HEK293 (cell line): ENCODE measurements at regions not wholly inside any gene's neighbourhood (a gene's known extent, or its start where the extent isn't known, plus 50 kb on each side); places are given as distances from the start of the nearest gene placed in this dataset.

Source experiments
- CTCF ChIA-PET: fragments of 350-600 bp; formaldehyde crosslinking; extraction: SDS; loops from one replicate; lab custom pipeline; 2021; ENCODE audit warnings: antibody characterized with exemption; lab: Yijun Ruan, JAX
- POLR2A ChIA-PET: fragments of 300-600 bp; formaldehyde crosslinking; extraction: SDS; loops from one replicate; lab custom pipeline; 2020; ENCODE audit warnings: antibody characterized with exemption, inconsistent platforms; lab: Yijun Ruan, JAX
- H3K27ac ChIP-seq: fragments of 200-500 bp; sonication (Bioruptor generic); 2 replicates; pipeline ENCODE4 v1.5.1; 2014; ENCODE audit warnings: low read depth, low read length, control low read depth, inconsistent platforms; ENCODE audit errors: extremely low read depth
- H3K36me3 ChIP-seq, 2 experiments: fragments of 200-500 bp in 1 of 2; sonication (Bioruptor generic) in 1 of 2; 1 replicate in 1 of 2; 2 replicates in 1 of 2; pipeline ENCODE4 v1.5.1; 2014 to 2017; ENCODE audit warnings: inconsistent platforms in 2 of 2, low read length in 2 of 2; ENCODE audit not compliant: control insufficient read depth in 2 of 2, insufficient read depth in 1 of 2
- H3K4me1 ChIP-seq: fragments of 200-500 bp; sonication (Bioruptor generic); 2 replicates; pipeline ENCODE4 v1.5.1; 2014; ENCODE audit warnings: mild to moderate bottlenecking, low read length, inconsistent platforms; ENCODE audit not compliant: control insufficient read depth, insufficient read depth
- H3K4me3 ChIP-seq: 2 replicates; pipeline ENCODE4 v1.5.1; 2011; ENCODE audit warnings: low read depth, mild to moderate bottlenecking, control low read depth, low read length, moderate library complexity
- H3K9me3 ChIP-seq: fragments of 200-500 bp; sonication (Bioruptor generic); 2 replicates; pipeline ENCODE4 v1.5.1; 2014; ENCODE audit warnings: low read depth, low read length, inconsistent platforms; ENCODE audit not compliant: control insufficient read depth, insufficient read depth
- GFI1B ChIP-seq: fragments of 450-650 bp; formaldehyde crosslinking; IDR thresholded peaks from 2 replicates; pipeline ENCODE4 v1.5.1; 2016; ENCODE audit warnings: missing biosample characterization, missing genetic modification characterization
- GLIS2 ChIP-seq: fragments of 450-650 bp; formaldehyde crosslinking; IDR thresholded peaks from 2 replicates; pipeline ENCODE4 v1.5.1; 2016; ENCODE audit warnings: missing biosample characterization, missing genetic modification characterization
- MYNN ChIP-seq: fragments of 450-650 bp; formaldehyde crosslinking; IDR thresholded peaks from 2 replicates; pipeline ENCODE4 v1.5.1; 2016; ENCODE audit warnings: missing biosample characterization, missing genetic modification characterization, borderline replicate concordance
- MZF1 ChIP-seq: fragments of 450-650 bp; formaldehyde crosslinking; IDR thresholded peaks from 2 replicates; pipeline ENCODE4 v1.5.1; 2017; ENCODE audit warnings: missing biosample characterization, missing genetic modification characterization, borderline replicate concordance
- REST ChIP-seq: fragments of 450-650 bp; formaldehyde crosslinking; IDR thresholded peaks from 2 replicates; pipeline ENCODE4 v1.5.1; 2016; ENCODE audit warnings: missing biosample characterization, missing genetic modification characterization
- SCRT2 ChIP-seq: fragments of 450-650 bp; formaldehyde crosslinking; IDR thresholded peaks from 2 replicates; pipeline ENCODE4 v1.5.1; 2016; ENCODE audit warnings: missing biosample characterization, missing genetic modification characterization
- ZBTB10 ChIP-seq: fragments of 450-650 bp; formaldehyde crosslinking; IDR thresholded peaks from 2 replicates; pipeline ENCODE4 v1.5.1; 2016; ENCODE audit warnings: missing biosample characterization, missing genetic modification characterization
- ZBTB20 ChIP-seq: fragments of 450-650 bp; formaldehyde crosslinking; IDR thresholded peaks from 2 replicates; pipeline ENCODE4 v1.5.1; 2016; ENCODE audit warnings: missing biosample characterization, missing genetic modification characterization
- ZBTB48 ChIP-seq: fragments of 450-650 bp; formaldehyde crosslinking; IDR thresholded peaks from 2 replicates; pipeline ENCODE4 v1.5.1; 2016; ENCODE audit warnings: missing biosample characterization, missing genetic modification characterization
- ZNF121 ChIP-seq: fragments of 450-650 bp; formaldehyde crosslinking; IDR thresholded peaks from 2 replicates; pipeline ENCODE4 v1.5.1; 2016; ENCODE audit warnings: missing biosample characterization, missing genetic modification characterization
- ZNF335 ChIP-seq: fragments of 450-650 bp; formaldehyde crosslinking; conservative IDR thresholded peaks from 2 replicates; pipeline ENCODE4 v1.5.1; 2016; ENCODE audit warnings: missing biosample characterization, missing genetic modification characterization
- ZNF510 ChIP-seq: fragments of 450-650 bp; formaldehyde crosslinking; IDR thresholded peaks from 2 replicates; pipeline ENCODE4 v1.5.1; 2018; ENCODE audit warnings: mild to moderate bottlenecking, missing genetic modification characterization, missing biosample characterization; ENCODE audit not compliant: insufficient replicate concordance
- ZNF548 ChIP-seq: fragments of 450-650 bp; formaldehyde crosslinking; IDR thresholded peaks from 2 replicates; pipeline ENCODE4 v1.5.1; 2016; ENCODE audit warnings: missing biosample characterization, missing genetic modification characterization
- ZNF571 ChIP-seq: fragments of 450-650 bp; formaldehyde crosslinking; IDR thresholded peaks from 2 replicates; pipeline ENCODE4 v1.5.0; 2017; ENCODE audit warnings: missing biosample characterization, missing genetic modification characterization
- ZNF621 ChIP-seq: fragments of 450-650 bp; formaldehyde crosslinking; IDR thresholded peaks from 2 replicates; pipeline ENCODE4 v1.5.1; 2017; ENCODE audit warnings: missing biosample characterization, missing genetic modification characterization
- ZNF658 ChIP-seq: fragments of 450-650 bp; formaldehyde crosslinking; IDR thresholded peaks from 2 replicates; pipeline ENCODE4; 2016; ENCODE audit warnings: missing biosample characterization, missing genetic modification characterization
- ZNF701 ChIP-seq: fragments of 450-650 bp; formaldehyde crosslinking; IDR thresholded peaks from 2 replicates; pipeline ENCODE4 v1.5.1; 2016; ENCODE audit warnings: missing biosample characterization, missing genetic modification characterization
- ZNF792 ChIP-seq: fragments of 450-650 bp; formaldehyde crosslinking; IDR thresholded peaks from 2 replicates; pipeline ENCODE4 v1.5.1; 2016; ENCODE audit warnings: missing biosample characterization, missing genetic modification characterization
- TF ChIP-seq, protein P1 (sequence below): sonication (generic); formaldehyde crosslinking; IDR thresholded peaks from 2 replicates; pipeline ENCODE4 v1.8.1; 2022; ENCODE audit warnings: mild to moderate bottlenecking, moderate library complexity, missing genetic modification reagents
- TF ChIP-seq, protein P2 (sequence below): fragments of 450-650 bp; formaldehyde crosslinking; IDR thresholded peaks from 2 replicates; pipeline ENCODE4 v1.5.1; 2016; ENCODE audit warnings: missing biosample characterization, missing genetic modification characterization

DNA sequence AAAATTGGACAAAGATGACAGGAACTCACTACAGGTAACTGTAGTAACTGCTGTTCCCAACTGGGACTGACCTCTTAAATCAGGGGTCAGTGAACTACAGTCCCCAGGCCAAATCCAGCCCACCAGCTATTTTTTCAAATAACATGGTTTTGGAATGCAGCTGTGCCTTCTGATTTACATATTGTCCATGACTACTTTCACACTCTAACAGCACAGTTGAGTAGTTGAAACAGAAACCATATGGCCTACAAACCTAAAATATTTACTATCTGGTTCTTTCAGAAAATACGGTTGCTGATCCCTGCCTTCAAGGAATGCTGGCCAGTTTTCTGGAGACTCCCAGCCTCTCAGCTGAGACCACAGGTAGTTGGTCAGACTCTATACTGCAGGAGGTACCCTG, 161.5 kb upstream of the PRNP start (continued):
- TF ChIP-seq ZBTB10 (no peak), ZNF335 (tag by site-specific recombination) (no peak), MZF1 (tag by site-specific recombination) (no peak), ZNF701 (tag by site-specific recombination) (no peak)

DNA sequence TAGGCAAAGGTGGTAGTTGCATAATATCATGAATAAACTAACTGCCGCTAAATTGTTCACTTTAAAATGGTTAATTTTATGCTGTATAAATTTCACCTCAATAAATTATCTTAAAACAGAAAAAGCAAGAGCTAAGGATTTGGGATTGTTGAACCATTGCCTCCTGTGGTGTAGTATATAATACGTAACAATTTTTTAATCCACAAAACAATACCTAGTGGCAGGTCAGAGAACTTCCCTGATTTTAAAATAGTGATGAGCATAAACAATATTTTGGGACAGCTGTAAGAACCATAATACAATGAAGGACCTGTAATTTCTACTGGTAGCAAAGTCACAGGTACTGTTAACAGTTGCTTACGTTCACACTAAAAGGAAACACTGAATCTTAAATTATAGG, 161.9 kb upstream of the PRNP start:
- ChIA-PET CTCF (no interaction called here), POLR2A (no interaction called here)
- H3K4me3 ChIP-seq, result no peak overlapping the region
- no peaks in the 10 kb centered on the region for H3K36me3 ChIP-seq
- no peaks in the 10 kb centered on the region for H3K9me3 ChIP-seq
- H3K4me1 ChIP-seq, result no peaks in the 10 kb centered on the region
- TF ChIP-seq MYNN (tag by site-specific recombination) (no peak), ZBTB20 (no peak), ZNF548 (no peak), ZNF121 (tag by site-specific recombination) (no peak), REST (tag by site-specific recombination) (no peak), ZNF658 (tag by site-specific recombination) (no peak), ZNF510 (tag by site-specific recombination) (no peak), GFI1B (tag by site-specific recombination) (no peak), ZBTB48 (tag by site-specific recombination) (no peak), ZNF571 (tag by site-specific recombination) (no peak), ZNF792 (tag by site-specific recombination) (no peak), SCRT2 (tag by site-specific recombination) (no peak), ZNF621 (no peak), GLIS2 (tag by site-specific recombination) (no peak)
- TF ChIP-seq, protein P1, sequence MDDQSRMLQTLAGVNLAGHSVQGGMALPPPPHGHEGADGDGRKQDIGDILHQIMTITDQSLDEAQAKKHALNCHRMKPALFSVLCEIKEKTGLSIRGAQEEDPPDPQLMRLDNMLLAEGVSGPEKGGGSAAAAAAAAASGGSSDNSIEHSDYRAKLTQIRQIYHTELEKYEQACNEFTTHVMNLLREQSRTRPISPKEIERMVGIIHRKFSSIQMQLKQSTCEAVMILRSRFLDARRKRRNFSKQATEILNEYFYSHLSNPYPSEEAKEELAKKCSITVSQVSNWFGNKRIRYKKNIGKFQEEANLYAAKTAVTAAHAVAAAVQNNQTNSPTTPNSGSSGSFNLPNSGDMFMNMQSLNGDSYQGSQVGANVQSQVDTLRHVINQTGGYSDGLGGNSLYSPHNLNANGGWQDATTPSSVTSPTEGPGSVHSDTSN (CRISPR knock-in tag), result no peak
- TF ChIP-seq, protein P2, sequence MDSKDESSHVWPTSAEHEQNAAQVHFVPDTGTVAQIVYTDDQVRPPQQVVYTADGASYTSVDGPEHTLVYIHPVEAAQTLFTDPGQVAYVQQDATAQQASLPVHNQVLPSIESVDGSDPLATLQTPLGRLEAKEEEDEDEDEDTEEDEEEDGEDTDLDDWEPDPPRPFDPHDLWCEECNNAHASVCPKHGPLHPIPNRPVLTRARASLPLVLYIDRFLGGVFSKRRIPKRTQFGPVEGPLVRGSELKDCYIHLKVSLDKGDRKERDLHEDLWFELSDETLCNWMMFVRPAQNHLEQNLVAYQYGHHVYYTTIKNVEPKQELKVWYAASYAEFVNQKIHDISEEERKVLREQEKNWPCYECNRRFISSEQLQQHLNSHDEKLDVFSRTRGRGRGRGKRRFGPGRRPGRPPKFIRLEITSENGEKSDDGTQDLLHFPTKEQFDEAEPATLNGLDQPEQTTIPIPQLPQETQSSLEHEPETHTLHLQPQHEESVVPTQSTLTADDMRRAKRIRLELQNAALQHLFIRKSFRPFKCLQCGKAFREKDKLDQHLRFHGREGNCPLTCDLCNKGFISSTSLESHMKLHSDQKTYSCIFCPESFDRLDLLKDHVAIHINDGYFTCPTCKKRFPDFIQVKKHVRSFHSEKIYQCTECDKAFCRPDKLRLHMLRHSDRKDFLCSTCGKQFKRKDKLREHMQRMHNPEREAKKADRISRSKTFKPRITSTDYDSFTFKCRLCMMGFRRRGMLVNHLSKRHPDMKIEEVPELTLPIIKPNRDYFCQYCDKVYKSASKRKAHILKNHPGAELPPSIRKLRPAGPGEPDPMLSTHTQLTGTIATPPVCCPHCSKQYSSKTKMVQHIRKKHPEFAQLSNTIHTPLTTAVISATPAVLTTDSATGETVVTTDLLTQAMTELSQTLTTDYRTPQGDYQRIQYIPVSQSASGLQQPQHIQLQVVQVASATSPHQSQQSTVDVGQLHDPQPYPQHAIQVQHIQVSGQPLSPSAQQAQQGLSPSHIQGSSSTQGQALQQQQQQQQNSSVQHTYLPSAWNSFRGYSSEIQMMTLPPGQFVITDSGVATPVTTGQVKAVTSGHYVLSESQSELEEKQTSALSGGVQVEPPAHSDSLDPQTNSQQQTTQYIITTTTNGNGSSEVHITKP, result no peak
- H3K27ac ChIP-seq, result no peak overlapping the region
